ENCODE measurements at regions not wholly inside any gene's neighbourhood (a gene's known extent, or its start where the extent isn't known, plus 50 kb on each side); places are given as distances from the start of the nearest gene placed in this dataset.
"Not testable (repeated sequence)": the region's sequence is repeated elsewhere in the genome, so short reads cannot be mapped to it uniquely, and the experiment has no call there.

GRCh38 chr21:25155020-25155419 is 452.3 kb downstream of the MRPL39 start:
- H3K36me3 ChIP-seq (ENCODE audit: control insufficient read depth in 4 of 4, insufficient read depth in 4 of 4, low read length in 3 of 4); H3K4me1 ChIP-seq (ENCODE audit: control extremely low read depth in 1 of 4, control insufficient read depth in 4 of 4, insufficient read depth in 4 of 4, low read length in 3 of 4); H3K27me3 ChIP-seq (replicated peaks in 2 of 5; ENCODE audit: control insufficient read depth in 4 of 5, insufficient read depth in 5 of 5, low read length in 4 of 5); POLR2A ChIA-PET; H3K27ac ChIP-seq (ENCODE audit: insufficient read depth in 1 of 2, low read depth in 1 of 2, low read length in 2 of 2, poor library complexity in 1 of 2, severe bottlenecking in 2 of 2); CTCF ChIA-PET; H3K9me3 ChIP-seq (ENCODE audit: control extremely low read depth in 1 of 5, control insufficient read depth in 4 of 5, insufficient read depth in 2 of 5, low read depth in 1 of 5, low read length in 4 of 5); H3K4me3 ChIP-seq (ENCODE audit: control insufficient read depth in 1 of 7, extremely low read depth in 1 of 7, insufficient read depth in 4 of 7, low read depth in 2 of 7, low read length in 6 of 7); DNase-seq: not testable (repeated sequence)
- WGBS (ENCODE audit: insufficient coverage) = 100% methylated on average over 1 of the region's 1 CpG

- H3K27me3 ChIP-seq (replicated peaks in 2 of 5; ENCODE audit: control insufficient read depth in 4 of 5, insufficient read depth in 5 of 5, low read length in 4 of 5) = no peaks in the 10 kb centered on the region
- DNase-seq = no peak
- no peaks in the 10 kb centered on the region for H3K4me1 ChIP-seq (ENCODE audit: control extremely low read depth in 1 of 4, control insufficient read depth in 4 of 4, insufficient read depth in 4 of 4, low read length in 3 of 4)
- H3K9me3 ChIP-seq (ENCODE audit: control extremely low read depth in 1 of 5, control insufficient read depth in 4 of 5, insufficient read depth in 2 of 5, low read depth in 1 of 5, low read length in 4 of 5) = no peaks in the 10 kb centered on the region
- WGBS (ENCODE audit: insufficient coverage) = 92% methylated on average over 1 of the region's 1 CpG
- H3K27ac ChIP-seq (ENCODE audit: insufficient read depth in 1 of 2, low read depth in 1 of 2, low read length in 2 of 2, poor library complexity in 1 of 2, severe bottlenecking in 2 of 2) = no peak overlapping the region
- ChIA-PET CTCF (no interaction called here), POLR2A (no interaction called here)
- no peak overlapping the region for H3K4me3 ChIP-seq (ENCODE audit: control insufficient read depth in 1 of 7, extremely low read depth in 1 of 7, insufficient read depth in 4 of 7, low read depth in 2 of 7, low read length in 6 of 7)
- H3K36me3 ChIP-seq (ENCODE audit: control insufficient read depth in 4 of 4, insufficient read depth in 4 of 4, low read length in 3 of 4) = no peaks in the 10 kb centered on the region
Observed at GRCh38 chr21:25149022-25149421, 458.3 kb downstream of the MRPL39 start.

GRCh38 chr21:25139414-25139813 is 467.9 kb downstream of the MRPL39 start:
- CTCF ChIA-PET = interaction anchor here (0.9 kb wide), 1 partner anchor 15 kb away, joined by 3 read pairs; no protein-coding TSS in a partner anchor
- H3K4me1 ChIP-seq (ENCODE audit: control extremely low read depth in 1 of 4, control insufficient read depth in 4 of 4, insufficient read depth in 4 of 4, low read length in 3 of 4) = no peaks in the 10 kb centered on the region
- no peaks in the 10 kb centered on the region for H3K27me3 ChIP-seq (replicated peaks in 2 of 5; ENCODE audit: control insufficient read depth in 4 of 5, insufficient read depth in 5 of 5, low read length in 4 of 5)
- POLR2A ChIA-PET = no interaction called here
- no peak overlapping the region for H3K4me3 ChIP-seq (ENCODE audit: control insufficient read depth in 1 of 7, extremely low read depth in 1 of 7, insufficient read depth in 4 of 7, low read depth in 2 of 7, low read length in 6 of 7)
- no peaks in the 10 kb centered on the region for H3K9me3 ChIP-seq (ENCODE audit: control extremely low read depth in 1 of 5, control insufficient read depth in 4 of 5, insufficient read depth in 2 of 5, low read depth in 1 of 5, low read length in 4 of 5)
- no peaks in the 10 kb centered on the region for H3K36me3 ChIP-seq (ENCODE audit: control insufficient read depth in 4 of 4, insufficient read depth in 4 of 4, low read length in 3 of 4)
- no peak for DNase-seq
- WGBS (ENCODE audit: insufficient coverage) = no CpG with 5 or more reads among the region's 1 CpG
- no peak overlapping the region for H3K27ac ChIP-seq (ENCODE audit: insufficient read depth in 1 of 2, low read depth in 1 of 2, low read length in 2 of 2, poor library complexity in 1 of 2, severe bottlenecking in 2 of 2)

GRCh38 chr21:25133939-25134338 is 473.3 kb downstream of the MRPL39 start:
- Histone ChIP-seq H3K4me1 (ENCODE audit: control extremely low read depth in 1 of 4, control insufficient read depth in 4 of 4, insufficient read depth in 4 of 4, low read length in 3 of 4) (no peaks in the 10 kb centered on the region), H3K36me3 (ENCODE audit: control insufficient read depth in 4 of 4, insufficient read depth in 4 of 4, low read length in 3 of 4) (no peaks in the 10 kb centered on the region), H3K27ac (ENCODE audit: insufficient read depth in 1 of 2, low read depth in 1 of 2, low read length in 2 of 2, poor library complexity in 1 of 2, severe bottlenecking in 2 of 2) (no peak overlapping the region), H3K9me3 (ENCODE audit: control extremely low read depth in 1 of 5, control insufficient read depth in 4 of 5, insufficient read depth in 2 of 5, low read depth in 1 of 5, low read length in 4 of 5) (no peaks in the 10 kb centered on the region), H3K27me3 (replicated peaks in 2 of 5; ENCODE audit: control insufficient read depth in 4 of 5, insufficient read depth in 5 of 5, low read length in 4 of 5) (no peaks in the 10 kb centered on the region), H3K4me3 (ENCODE audit: control insufficient read depth in 1 of 7, extremely low read depth in 1 of 7, insufficient read depth in 4 of 7, low read depth in 2 of 7, low read length in 6 of 7) (no peak overlapping the region)
- DNase-seq = no peak
- 100% methylated on average over 2 of the region's 2 CpGs for WGBS (ENCODE audit: insufficient coverage)
- ChIA-PET CTCF (no interaction called here), POLR2A (no interaction called here)

GRCh38 chr21:25127811-25128210 is 479.5 kb downstream of the MRPL39 start:
- Histone ChIP-seq H3K27me3 (replicated peaks in 2 of 5; ENCODE audit: control insufficient read depth in 4 of 5, insufficient read depth in 5 of 5, low read length in 4 of 5) (no peaks in the 10 kb centered on the region), H3K4me1 (ENCODE audit: control extremely low read depth in 1 of 4, control insufficient read depth in 4 of 4, insufficient read depth in 4 of 4, low read length in 3 of 4) (no peaks in the 10 kb centered on the region), H3K27ac (ENCODE audit: insufficient read depth in 1 of 2, low read depth in 1 of 2, low read length in 2 of 2, poor library complexity in 1 of 2, severe bottlenecking in 2 of 2) (no peak overlapping the region), H3K4me3 (ENCODE audit: control insufficient read depth in 1 of 7, extremely low read depth in 1 of 7, insufficient read depth in 4 of 7, low read depth in 2 of 7, low read length in 6 of 7) (no peak overlapping the region), H3K9me3 (ENCODE audit: control extremely low read depth in 1 of 5, control insufficient read depth in 4 of 5, insufficient read depth in 2 of 5, low read depth in 1 of 5, low read length in 4 of 5) (no peaks in the 10 kb centered on the region), H3K36me3 (ENCODE audit: control insufficient read depth in 4 of 4, insufficient read depth in 4 of 4, low read length in 3 of 4) (no peaks in the 10 kb centered on the region)
- CTCF ChIA-PET = no interaction called here
- POLR2A ChIA-PET = no interaction called here
- DNase-seq = no peak
- WGBS (ENCODE audit: insufficient coverage) = 100% methylated on average over 1 of the region's 1 CpG

GRCh38 chr21:25127007-25127406 is 480.3 kb downstream of the MRPL39 start:
- ChIA-PET POLR2A (no interaction called here), CTCF (no interaction called here)
- Histone ChIP-seq H3K27me3 (replicated peaks in 2 of 5; ENCODE audit: control insufficient read depth in 4 of 5, insufficient read depth in 5 of 5, low read length in 4 of 5) (no peaks in the 10 kb centered on the region), H3K9me3 (ENCODE audit: control extremely low read depth in 1 of 5, control insufficient read depth in 4 of 5, insufficient read depth in 2 of 5, low read depth in 1 of 5, low read length in 4 of 5) (no peaks in the 10 kb centered on the region), H3K36me3 (ENCODE audit: control insufficient read depth in 4 of 4, insufficient read depth in 4 of 4, low read length in 3 of 4) (no peaks in the 10 kb centered on the region), H3K4me1 (ENCODE audit: control extremely low read depth in 1 of 4, control insufficient read depth in 4 of 4, insufficient read depth in 4 of 4, low read length in 3 of 4) (no peaks in the 10 kb centered on the region), H3K27ac (ENCODE audit: insufficient read depth in 1 of 2, low read depth in 1 of 2, low read length in 2 of 2, poor library complexity in 1 of 2, severe bottlenecking in 2 of 2) (no peak overlapping the region), H3K4me3 (ENCODE audit: control insufficient read depth in 1 of 7, extremely low read depth in 1 of 7, insufficient read depth in 4 of 7, low read depth in 2 of 7, low read length in 6 of 7) (no peak overlapping the region)
- DNase-seq = no peak
- WGBS (ENCODE audit: insufficient coverage) = no CpG with 5 or more reads among the region's 1 CpG

GRCh38 chr21:25126564-25126963 is 480.7 kb downstream of the MRPL39 start:
- WGBS (ENCODE audit: insufficient coverage) = no CpG with 5 or more reads among the region's 3 CpGs
- Histone ChIP-seq H3K9me3 (ENCODE audit: control extremely low read depth in 1 of 5, control insufficient read depth in 4 of 5, insufficient read depth in 2 of 5, low read depth in 1 of 5, low read length in 4 of 5) (no peaks in the 10 kb centered on the region), H3K27ac (ENCODE audit: insufficient read depth in 1 of 2, low read depth in 1 of 2, low read length in 2 of 2, poor library complexity in 1 of 2, severe bottlenecking in 2 of 2) (no peak overlapping the region), H3K36me3 (ENCODE audit: control insufficient read depth in 4 of 4, insufficient read depth in 4 of 4, low read length in 3 of 4) (no peaks in the 10 kb centered on the region), H3K4me3 (ENCODE audit: control insufficient read depth in 1 of 7, extremely low read depth in 1 of 7, insufficient read depth in 4 of 7, low read depth in 2 of 7, low read length in 6 of 7) (no peak overlapping the region), H3K4me1 (ENCODE audit: control extremely low read depth in 1 of 4, control insufficient read depth in 4 of 4, insufficient read depth in 4 of 4, low read length in 3 of 4) (no peaks in the 10 kb centered on the region), H3K27me3 (replicated peaks in 2 of 5; ENCODE audit: control insufficient read depth in 4 of 5, insufficient read depth in 5 of 5, low read length in 4 of 5) (no peaks in the 10 kb centered on the region)
- CTCF ChIA-PET = no interaction called here
- POLR2A ChIA-PET = no interaction called here
- DNase-seq = no peak

- CTCF ChIA-PET = no interaction called here
- DNase-seq = no peak
- no peaks in the 10 kb centered on the region for H3K9me3 ChIP-seq (ENCODE audit: control extremely low read depth in 1 of 5, control insufficient read depth in 4 of 5, insufficient read depth in 2 of 5, low read depth in 1 of 5, low read length in 4 of 5)
- POLR2A ChIA-PET = no interaction called here
- H3K4me3 ChIP-seq (ENCODE audit: control insufficient read depth in 1 of 7, extremely low read depth in 1 of 7, insufficient read depth in 4 of 7, low read depth in 2 of 7, low read length in 6 of 7) = no peak overlapping the region
- H3K27ac ChIP-seq (ENCODE audit: insufficient read depth in 1 of 2, low read depth in 1 of 2, low read length in 2 of 2, poor library complexity in 1 of 2, severe bottlenecking in 2 of 2) = no peak overlapping the region
- no peaks in the 10 kb centered on the region for H3K4me1 ChIP-seq (ENCODE audit: control extremely low read depth in 1 of 4, control insufficient read depth in 4 of 4, insufficient read depth in 4 of 4, low read length in 3 of 4)
- 94% methylated on average over 12 of the region's 13 CpGs for WGBS (ENCODE audit: insufficient coverage)
- H3K36me3 ChIP-seq (ENCODE audit: control insufficient read depth in 4 of 4, insufficient read depth in 4 of 4, low read length in 3 of 4) = no peaks in the 10 kb centered on the region
- H3K27me3 ChIP-seq (replicated peaks in 2 of 5; ENCODE audit: control insufficient read depth in 4 of 5, insufficient read depth in 5 of 5, low read length in 4 of 5) = no peaks in the 10 kb centered on the region
Observed at GRCh38 chr21:25118648-25119047, 488.6 kb downstream of the MRPL39 start.
